ELR (cell line): ENCODE measurements at regions not wholly inside any gene's neighbourhood (a gene's known extent, or its start where the extent isn't known, plus 50 kb on each side); places are given as distances from the start of the nearest gene placed in this dataset.

ENCODE experiments used
- DNase-seq: peaks from one replicate; pipeline ENCODE4 v3.0.0-alpha.2; 2015; ENCODE audit warnings: low read depth

- DNase-seq: no peak
Measured at GRCh38 chr4:152235718-152236117, 300.2 kb downstream of the FBXW7 start.

DNA sequence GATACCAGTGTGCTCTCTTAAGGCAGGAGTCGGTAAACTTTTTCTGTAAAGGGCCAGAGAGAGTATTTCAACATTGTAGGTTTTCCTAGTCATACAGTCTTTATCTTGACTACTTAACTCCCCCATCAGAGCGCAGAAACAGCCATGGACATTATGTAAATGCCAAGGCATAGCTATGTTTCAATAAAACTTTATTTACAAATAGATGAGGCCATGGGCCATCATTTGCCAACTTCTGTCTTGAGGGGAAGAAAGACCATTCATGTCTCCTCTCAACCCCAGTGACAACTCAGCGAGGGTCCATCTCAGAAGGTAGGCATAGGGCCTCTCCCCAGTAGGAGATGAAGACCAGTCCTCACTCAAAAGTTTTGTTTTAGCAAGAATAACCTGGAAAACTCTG, 301.3 kb downstream of the FBXW7 start:
- DNase-seq: no peak

GRCh38 chr4:152232271-152232670, 303.6 kb downstream of the FBXW7 start:
- DNase-seq: no peak

- no peak for DNase-seq
Measured at GRCh38 chr4:152229782-152230289, 306.1 kb downstream of the FBXW7 start.

DNA sequence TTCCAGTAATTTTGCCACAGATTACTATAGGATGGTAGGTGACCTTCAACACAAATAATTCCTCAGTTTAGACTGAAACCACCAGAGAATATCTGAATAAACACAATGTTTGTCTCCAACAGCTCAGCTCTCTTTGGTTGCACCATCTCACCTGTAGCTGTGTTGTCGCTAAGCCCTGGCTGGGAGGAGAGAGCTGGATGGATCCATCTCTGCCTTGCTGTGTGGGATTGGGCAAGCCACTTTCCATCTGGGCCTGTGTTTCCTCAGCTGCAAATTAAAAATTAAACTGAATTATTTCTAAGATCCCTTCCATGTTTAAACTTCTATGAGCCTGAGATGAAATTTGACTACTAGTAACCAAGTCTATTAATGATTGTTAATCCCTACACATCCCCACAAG, 310.2 kb downstream of the FBXW7 start:
- no peak for DNase-seq

DNA sequence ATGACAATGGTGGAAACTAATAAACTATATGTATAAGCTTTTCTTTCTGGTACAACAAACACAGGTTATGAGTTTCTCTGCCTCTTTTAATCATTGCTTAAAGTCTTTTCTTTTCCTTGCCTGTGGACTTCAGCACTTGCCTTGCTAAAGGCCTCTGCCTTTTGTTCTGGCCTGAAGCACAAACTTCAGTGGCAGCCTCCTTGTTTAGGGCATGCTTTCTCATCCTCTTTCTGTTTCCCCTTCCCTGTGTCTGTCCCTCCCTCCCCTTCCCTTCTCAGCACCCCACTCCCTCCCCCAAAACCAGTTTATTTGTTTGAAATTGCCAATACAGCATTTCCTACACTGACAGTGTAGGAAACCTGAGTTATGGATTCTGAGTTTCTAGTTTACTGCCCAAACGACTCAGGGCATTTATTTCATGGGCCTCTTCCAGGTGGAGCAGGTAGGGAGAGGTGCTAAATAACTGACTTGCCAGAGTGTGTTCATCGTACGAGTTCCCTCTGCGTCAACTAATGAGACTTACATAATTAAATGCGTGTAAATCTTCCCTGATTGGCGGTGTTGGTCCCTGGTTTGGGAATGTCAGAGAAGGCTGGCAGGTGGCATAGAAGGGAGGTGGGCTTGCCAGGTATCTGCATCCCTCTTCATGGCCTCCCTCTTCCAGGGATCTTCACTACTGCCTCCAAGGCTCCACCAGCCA, 311.0 kb downstream of the FBXW7 start:
- no peak for DNase-seq

DNA sequence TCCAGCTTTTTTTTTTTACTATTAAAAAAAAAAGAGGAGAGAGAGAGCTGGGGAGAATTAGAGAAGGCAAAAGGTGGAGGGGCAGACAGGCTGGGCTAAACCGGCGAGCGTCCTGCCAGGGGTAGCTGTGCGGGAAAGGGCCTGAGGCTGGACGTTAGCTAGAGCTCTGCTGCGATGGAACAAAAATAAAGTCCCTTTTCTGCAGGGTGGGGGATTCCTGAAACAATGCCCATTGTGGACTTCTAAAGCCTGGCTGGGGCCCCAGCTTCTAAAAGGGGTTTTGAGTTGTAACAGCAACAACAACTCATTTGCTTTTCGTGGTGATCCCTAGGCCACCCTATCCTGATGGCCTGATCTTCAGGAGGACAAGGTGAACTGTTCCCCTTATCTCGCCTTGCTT, 311.7 kb downstream of the FBXW7 start:
- DNase-seq: no peak

- no peak for DNase-seq
Measured at GRCh38 chr4:152223600-152223999, 312.3 kb downstream of the FBXW7 start.

- no peak for DNase-seq
Measured at GRCh38 chr4:152221816-152222516, 313.9 kb downstream of the FBXW7 start.

GRCh38 chr4:152220201-152220666, 315.7 kb downstream of the FBXW7 start:
- DNase-seq: no peak

- no peak for DNase-seq
Measured at GRCh38 chr4:152218576-152218975, 317.3 kb downstream of the FBXW7 start.

- DNase-seq: no peak
Measured at GRCh38 chr4:152217896-152218295, 318.0 kb downstream of the FBXW7 start.

- no peak for DNase-seq
Measured at GRCh38 chr4:152211936-152212653, 323.8 kb downstream of the FBXW7 start.

DNA sequence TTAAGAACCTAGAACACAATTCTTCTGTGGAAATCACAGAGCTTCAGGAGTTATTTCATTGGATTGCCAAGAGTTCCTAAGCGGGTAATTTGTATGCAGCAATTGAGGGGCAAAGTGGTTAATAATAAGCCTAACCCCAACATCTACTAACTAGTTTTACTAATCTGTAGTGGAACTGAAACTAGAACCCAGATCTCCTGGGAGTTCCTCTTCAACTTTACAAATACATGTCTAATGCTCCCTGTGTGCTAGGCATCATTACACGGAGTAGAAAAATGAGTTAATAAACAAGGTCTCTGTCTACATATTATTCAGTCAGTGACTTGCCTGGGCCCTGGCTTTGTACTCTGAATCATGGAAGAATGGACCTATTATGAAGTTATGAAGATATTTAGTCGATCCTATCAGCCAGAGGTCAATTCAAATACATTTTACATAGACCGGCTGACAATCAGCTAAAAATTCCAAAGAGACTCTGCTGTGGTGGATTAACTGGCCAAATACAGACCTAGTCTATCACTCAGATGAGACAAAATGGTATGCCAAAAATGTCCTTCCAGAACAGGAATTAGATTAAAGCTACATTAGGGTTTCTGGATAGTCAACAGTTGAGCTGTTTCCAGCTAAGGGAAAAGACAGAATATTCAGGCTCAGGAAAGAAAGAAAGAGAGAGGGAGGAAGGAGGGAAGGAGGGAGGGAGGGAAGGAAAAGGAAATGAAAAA, 326.0 kb downstream of the FBXW7 start:
- no peak for DNase-seq

- no peak for DNase-seq
Measured at GRCh38 chr4:152207378-152207720, 328.5 kb downstream of the FBXW7 start.

DNA sequence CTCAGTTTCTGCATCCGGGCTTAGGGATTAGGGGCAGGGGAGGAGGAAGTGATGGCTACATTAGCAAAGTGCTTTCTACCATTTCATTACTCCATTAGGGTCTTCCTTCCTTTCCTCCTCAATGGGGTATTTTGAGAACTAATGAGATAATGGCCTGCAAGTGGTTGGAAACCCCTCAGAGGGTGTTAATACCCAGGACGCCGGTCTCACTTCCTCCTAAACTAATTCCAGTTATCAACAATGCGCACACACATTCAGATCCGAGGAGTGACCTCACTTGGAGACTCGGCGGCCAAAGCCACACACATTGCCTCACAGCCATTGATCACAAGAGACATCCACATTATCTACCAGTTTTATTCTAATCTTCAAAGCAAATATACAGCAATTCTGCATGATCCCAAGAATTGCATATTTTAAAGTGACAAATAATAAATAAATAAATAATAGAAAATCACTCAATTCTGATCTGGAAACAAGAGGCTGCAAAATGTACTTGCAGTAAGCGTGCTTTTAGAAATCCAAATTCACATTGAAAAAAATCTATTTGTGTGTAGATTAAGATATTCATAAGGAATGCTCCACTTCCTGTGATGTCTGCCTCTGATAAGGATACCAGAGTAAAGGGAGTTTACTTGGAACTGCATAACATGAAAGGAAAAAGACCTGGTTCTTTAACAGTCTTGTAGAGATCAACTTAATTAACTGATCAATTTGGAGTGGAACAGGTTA, 329.1 kb downstream of the FBXW7 start:
- DNase-seq: no peak

DNA sequence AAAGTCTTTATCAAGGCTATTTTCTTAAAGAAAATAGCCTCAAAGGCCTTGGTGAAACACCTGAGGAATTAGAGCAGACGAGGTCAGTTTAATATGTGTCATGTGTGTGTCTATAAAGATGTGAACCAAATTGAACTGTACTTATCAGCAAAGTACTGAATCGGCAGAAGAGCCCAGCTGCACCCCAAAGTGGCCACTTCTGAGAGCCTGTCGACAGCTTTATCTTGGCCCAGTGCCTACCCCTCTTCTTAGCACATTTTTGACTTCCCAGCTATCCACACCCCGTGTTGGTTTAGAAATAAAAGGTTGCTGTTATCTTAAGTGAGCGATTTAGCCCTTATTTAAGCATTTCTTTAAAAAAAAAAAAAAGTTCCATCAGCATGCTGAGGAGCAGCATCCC, 329.7 kb downstream of the FBXW7 start:
- no peak for DNase-seq

DNA sequence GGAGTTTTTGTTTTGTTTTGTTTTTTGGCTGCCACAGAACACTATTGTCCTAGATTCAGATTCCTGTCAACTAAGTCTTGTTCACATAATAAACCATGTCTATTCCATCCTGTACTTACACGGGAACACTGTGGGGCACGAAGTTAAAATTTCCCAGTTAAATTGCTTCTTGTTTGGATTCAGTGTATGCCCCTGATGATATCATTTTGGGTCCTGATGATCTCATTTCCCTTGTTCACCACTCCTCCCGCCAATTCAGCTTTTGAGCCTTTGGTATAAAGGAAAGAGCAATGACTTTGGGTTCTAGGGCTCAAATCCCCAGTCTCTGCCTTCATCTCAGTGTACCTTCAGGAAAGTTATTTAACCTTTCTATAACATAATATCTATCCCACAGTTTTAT, 333.5 kb downstream of the FBXW7 start:
- no peak for DNase-seq

GRCh38 chr4:152200511-152201333, 335.2 kb downstream of the FBXW7 start:
- no peak for DNase-seq

DNA sequence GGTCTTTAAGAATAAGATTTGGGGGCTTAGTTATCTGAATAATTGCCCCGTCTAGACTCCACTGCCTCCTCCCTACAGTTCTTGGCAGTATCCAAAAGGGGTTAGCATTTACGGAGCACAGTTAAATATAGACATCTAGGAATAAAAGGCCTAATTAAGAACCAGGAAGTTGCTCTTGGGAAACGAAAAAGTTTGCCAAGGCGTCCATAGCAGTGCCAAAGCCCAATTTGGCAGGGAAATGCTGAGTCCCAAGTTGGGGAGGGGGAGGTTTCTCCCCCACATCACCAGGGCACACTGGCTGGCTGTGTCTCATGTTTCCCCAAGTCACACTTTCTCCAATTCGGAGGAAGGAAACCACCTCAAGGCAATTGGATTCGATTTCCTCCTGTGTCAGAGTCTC, 338.7 kb downstream of the FBXW7 start:
- DNase-seq: no peak

GRCh38 chr4:152195888-152196287, 340.0 kb downstream of the FBXW7 start:
- no peak for DNase-seq
